ENCODE measurements at regions not wholly inside any gene's neighbourhood (a gene's known extent, or its start where the extent isn't known, plus 50 kb on each side); places are given as distances from the start of the nearest gene placed in this dataset.
"Not testable (repeated sequence)": the region's sequence is repeated elsewhere in the genome, so short reads cannot be mapped to it uniquely, and the experiment has no call there.

DNA sequence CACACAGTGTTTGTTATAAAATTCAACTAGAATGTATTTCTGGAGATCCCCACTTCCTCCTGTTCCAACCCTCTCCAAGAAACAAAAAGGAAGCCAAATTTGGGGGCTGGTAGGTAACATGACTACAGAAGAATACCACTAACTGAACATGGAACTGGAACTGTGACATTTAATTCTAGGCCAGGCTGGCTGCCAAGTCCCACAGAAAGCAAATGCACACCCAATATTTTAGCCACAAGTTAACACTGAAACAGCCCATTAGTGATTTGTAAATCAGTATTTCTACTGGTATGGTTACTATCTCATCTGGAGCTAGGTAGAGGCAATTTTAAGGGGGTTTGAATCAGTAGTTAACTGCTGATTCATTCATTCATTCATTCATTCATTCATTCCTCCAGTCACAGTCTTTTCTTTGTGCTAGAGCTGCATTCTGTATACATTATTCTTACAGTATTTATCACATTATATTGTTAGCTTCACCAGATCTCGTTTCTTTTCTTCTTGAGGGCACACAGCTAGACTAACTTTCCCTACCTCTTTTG lies 131.7 kb upstream of the GDNF start:
- DNase-seq (ENCODE audit: low read depth in 1 of 2, low spot score in 1 of 2) = no peak

DNA sequence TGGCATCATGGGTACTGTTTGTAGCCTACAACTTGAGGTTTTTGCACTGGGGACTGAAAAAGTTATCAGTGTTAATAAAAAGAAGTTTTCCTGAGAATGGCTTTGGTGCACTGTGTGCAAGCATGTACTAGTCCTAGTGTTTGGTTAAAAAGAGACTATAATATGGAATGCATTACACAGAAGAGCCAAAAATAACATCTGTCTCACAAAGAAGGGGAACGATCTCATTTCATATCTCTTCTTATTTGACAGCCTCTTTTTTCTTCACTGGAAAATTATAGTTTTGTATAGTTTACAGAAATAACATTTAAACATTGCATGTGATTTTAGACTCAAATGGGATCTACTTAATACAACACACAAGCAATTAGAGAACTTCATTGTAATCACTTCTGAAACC lies 127.0 kb upstream of the GDNF start:
- no peak for DNase-seq (ENCODE audit: low read depth in 1 of 2, low spot score in 1 of 2)

DNA sequence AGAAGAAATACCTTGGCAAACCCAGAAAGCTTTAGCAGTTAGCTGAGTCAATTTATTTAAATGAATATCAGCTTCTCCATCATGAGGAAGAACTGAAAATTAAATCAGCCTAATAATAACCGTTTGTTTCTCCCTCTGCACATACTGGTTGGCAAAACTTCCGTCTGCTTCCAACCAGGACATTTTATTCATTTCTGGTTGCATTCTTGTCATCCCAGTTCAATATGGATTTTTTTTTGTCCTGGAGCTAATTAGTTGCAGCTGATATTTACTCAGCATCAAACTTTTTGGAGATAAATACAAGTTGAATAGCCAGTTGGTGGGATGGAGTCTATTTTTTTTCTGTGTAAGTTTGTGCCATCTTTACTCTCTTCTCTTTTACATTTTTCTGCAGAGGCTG lies 126.5 kb upstream of the GDNF start:
- DNase-seq (ENCODE audit: low read depth in 1 of 2, low spot score in 1 of 2) = no peak

DNA sequence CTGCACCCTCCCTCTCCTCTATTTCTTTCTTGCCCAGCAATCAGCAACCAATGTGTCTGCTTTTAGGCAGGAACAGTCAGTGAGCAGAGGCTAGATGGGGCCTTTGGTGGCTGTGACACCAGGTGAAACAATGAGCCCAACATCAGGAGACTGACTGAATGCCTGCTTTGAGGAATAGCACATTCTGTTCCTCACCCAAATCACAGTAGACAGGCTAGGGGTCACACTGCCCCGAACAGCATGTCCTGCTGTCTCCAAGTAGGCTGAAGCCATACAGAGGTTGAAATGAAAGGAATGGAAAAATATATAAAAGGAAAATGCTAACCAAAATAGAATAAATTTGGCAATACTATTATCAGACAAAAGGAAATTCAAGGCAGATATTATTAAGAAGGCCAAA lies 122.5 kb upstream of the GDNF start:
- DNase-seq (ENCODE audit: low read depth in 1 of 2, low spot score in 1 of 2) = no peak

DNA sequence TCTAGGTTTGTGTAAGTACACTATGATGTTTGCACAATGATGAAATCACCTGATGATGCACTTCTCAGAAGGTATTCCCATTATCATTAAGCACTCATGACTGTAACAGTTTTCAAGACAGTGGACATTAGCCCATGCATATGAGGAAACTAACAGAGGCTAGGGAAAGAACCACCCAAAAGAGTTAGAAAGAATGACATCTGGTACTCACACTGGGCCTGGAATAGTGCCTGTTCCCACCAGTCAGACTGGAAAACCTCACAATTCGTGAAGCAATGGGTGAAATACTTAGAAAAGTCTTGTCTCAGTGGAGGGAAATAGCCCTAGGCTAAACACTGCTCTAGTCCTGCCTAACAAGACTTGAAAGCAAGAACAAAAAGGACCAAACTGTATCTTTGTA lies 117.4 kb upstream of the GDNF start:
- no peak for DNase-seq (ENCODE audit: low read depth in 1 of 2, low spot score in 1 of 2)

DNA sequence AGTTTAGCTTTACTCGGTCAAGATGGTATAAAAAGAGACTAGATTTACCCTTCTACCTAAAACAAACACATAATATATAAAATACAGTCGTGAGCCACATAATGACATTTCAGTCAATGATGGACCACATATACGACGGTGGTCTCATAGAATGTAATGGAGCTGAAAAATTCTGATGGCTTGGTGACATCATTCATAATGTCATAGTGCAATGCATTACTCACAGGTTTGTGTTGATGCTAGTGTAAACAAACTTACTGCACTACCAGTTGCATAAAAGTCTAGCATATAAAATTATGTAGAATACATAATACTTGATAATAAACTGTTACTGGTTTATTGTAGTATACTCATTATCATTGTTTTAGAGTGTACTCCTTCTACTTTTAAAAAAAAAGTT lies 115.9 kb upstream of the GDNF start:
- no peak for DNase-seq (ENCODE audit: low read depth in 1 of 2, low spot score in 1 of 2)

DNA sequence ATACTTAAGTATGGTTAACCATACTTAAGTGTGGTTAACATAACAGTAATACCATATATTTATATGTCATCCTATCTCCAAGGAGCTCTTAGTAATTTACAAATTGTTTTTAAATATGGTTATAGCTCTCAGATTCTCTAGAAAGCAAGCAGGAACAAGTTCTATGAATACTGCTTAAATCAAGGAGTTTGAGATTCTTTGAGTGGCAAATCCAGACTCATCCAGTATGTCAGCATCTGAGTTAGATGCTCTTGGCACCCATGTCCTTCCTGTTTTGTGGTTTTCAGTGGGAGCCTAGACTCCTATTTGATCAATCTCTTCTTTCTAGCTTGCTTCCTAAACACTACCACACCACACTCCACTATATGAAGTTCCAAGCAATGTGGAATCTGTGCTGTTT lies 114.7 kb upstream of the GDNF start:
- no peak for DNase-seq (ENCODE audit: low read depth in 1 of 2, low spot score in 1 of 2)

DNA sequence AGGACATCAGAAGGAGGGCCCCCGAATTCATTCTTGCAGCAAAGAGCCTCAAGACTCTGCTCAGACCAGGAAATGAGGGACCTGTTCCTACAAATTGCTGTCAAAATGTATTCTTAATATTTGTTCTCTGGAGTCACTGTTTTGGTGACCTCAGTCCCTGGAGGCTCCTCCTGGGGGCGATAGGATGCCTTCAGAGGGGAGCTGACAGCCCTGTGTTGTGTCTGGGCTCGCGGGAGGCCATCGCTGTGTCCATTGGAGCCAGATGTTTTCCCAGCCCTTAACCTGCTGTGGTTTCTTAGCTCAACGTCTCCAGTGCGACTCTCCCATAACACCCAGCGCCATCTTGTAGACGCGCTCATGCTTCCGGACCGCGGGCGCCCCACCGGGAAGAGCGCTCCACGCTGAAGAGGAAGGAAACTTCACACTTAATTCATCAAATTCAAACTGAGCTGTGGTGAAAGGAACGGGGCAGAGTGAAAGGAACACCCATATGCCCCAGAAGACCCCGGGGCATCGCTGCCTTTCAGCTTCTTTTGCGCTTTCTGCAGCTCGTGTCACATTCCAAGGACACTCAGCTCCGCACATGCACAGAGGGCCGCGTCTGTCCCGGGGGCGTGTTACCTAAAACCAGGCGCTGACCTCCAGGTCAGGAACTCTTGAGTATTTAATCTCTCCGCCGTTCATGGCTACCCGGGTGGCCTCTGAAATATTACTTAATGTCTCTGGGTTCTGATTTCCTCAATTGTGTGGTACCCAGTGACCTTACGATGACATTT lies 112.3 kb upstream of the GDNF start:
- no peak for DNase-seq (ENCODE audit: low read depth in 1 of 2, low spot score in 1 of 2)

DNA sequence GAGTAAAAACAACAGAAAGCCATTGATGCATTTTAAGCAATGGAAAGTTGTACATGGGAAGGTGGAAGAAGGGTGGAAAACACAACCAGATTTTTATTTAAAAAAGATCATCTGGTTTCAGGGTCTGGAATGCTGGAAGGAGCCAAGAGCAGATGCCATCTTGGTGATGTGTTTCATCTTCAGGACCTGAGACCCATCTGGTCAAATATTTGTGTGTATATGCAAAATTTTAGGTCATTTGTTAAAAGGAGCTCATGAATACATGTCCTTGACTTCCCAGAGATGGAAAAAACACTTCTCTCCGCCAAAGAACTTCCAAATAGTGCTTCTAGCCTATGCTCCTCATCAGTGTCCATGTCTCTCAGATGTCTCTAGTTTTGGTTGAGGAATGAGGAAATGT lies 110.6 kb upstream of the GDNF start:
- no peak for DNase-seq (ENCODE audit: low read depth in 1 of 2, low spot score in 1 of 2)

DNA sequence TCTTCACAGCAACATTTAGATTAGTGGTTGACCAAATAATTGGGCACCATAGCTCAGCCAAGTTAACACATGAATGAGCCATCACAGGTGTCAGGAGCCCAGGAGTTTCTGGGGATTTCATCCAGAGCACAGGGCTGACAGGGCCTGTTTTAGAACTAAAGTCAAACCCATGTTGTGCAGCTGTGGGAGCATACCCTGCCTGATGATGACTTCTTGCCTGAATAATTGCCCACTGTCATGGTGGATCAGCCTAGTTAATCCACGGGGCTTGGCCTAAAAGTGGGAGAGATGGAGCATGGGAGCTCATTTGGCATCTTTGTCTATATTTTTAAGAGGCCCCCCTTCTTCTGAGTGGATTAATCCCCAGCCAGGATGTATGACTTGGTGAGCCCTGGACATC lies 105.6 kb upstream of the GDNF start:
- no peak for DNase-seq (ENCODE audit: low read depth in 1 of 2, low spot score in 1 of 2)

DNA sequence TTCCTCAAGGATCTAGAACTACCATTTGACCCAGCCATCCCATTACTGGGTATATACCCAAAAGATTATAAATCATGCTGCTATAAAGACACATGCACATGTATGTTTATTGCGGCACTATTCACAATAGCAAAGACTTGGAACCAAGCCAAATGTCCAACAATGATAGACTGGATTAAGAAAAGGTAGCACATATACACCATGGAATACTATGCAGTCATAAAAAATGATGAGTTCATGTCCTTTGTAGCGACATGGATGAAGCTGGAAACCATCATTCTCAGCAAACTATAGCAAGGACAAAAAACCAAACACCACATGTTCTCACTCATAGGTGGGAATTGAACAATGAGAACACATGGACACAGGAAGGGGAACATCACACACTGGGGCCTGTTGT lies 103.3 kb upstream of the GDNF start:
- DNase-seq (ENCODE audit: low read depth in 1 of 2, low spot score in 1 of 2) = not testable (repeated sequence)

DNA sequence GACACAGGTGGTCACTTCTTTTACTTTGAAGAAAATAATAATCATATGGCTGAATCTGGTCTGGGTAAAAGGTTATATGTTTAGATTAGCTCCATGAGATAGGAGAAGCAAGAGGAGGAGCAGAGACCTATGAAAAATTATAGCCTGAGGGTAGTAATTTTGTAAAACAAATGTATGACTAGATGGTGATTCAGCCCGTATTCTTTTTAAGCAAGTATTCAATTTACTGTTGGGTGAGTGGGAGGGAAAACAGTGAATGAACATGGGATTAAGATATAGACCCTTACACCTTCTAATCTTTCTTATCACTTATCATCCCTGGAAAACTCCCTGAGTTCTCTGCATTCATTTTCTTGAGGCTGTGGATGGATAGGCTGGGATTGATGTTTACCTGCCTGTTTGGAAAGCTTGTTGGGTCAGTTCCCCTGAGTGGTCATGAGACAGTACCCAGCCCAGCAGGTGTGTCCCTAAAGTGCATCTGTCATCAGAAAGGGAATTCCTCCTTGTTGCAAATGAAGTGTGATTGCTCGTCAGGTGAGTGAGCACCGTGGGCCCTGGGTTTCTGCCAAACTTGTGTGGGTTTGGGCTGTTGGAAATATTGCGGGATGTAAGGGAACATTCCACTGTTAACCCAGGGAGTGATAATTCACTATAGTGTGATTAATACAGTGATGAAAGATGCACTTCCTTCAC lies 101.2 kb upstream of the GDNF start:
- no peak for DNase-seq (ENCODE audit: low read depth in 1 of 2, low spot score in 1 of 2)

DNA sequence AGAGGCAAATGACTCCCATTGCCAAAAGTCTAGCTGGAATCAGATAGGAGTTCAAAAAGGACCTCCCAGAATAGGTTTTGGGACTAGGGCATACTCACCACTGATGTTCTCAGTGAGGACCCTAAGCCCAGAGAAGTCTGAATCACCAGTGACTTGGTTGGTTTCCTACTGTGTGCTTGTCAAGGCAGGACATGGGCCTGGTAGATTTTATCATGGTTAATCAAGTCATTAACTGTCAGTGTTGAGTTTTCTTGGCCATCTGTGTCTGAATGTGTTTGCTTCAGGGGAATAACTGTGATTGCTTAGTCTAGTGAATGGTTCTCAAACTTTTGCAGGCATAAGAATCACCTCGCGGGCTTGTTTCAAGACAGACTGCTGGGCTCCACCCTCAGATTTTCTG lies 99.0 kb upstream of the GDNF start:
- no peak for DNase-seq (ENCODE audit: low read depth in 1 of 2, low spot score in 1 of 2)

DNA sequence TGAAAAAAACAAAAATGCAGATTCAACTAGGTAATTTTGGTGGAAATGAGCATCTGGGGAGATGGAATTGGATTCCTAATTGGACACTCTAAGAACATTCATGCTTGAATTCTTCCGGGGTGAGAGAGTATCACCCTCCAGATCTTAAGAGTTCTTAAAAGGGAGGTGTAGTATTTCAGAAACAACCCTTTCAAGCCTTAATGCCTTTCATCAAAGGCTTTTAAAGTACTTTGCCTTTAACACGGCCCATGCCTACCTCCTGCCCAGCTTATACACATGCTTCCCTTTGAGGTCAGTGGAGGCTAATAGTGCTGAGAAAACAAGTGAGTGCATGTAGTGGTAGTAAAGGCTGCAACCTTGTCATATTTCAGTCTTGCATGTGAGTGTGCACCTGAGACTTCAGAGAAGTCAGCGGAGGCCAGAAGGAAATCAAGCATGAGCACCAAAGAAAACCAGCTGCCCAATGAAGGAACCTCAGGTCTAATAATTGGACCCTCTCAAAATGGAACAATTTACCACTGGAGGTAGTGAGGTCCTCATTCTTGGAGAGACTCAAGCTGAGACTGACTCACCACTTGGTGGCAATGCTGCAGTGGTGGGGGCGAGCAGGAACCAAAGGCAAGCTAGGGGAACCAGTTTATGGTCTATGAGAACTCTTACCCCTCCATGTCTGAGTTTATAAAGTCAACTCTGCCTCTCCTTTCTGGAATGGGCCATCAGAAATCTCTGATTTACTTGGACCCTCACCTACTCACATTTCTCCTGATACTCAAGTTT lies 98.4 kb upstream of the GDNF start:
- no peak for DNase-seq (ENCODE audit: low read depth in 1 of 2, low spot score in 1 of 2)

DNA sequence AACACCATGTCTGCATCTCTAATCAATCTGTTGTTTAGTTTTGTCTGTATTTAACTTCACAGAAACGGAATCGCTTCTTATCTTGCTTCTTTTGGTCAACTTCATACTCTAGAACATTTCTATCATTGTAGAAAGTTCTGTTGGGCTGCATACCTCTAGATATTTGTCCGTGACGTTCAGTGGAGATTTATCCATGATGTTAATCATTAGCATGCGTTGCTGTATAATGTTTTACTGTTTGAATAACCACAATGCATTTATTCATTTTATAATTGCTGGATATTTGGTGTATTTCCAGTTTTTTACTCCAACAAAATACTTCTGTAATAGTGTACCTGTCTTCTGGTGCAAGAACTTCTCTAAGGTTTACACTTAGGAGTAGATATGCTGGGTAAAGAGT lies 96.2 kb upstream of the GDNF start:
- DNase-seq (ENCODE audit: low read depth in 1 of 2, low spot score in 1 of 2) = no peak

DNA sequence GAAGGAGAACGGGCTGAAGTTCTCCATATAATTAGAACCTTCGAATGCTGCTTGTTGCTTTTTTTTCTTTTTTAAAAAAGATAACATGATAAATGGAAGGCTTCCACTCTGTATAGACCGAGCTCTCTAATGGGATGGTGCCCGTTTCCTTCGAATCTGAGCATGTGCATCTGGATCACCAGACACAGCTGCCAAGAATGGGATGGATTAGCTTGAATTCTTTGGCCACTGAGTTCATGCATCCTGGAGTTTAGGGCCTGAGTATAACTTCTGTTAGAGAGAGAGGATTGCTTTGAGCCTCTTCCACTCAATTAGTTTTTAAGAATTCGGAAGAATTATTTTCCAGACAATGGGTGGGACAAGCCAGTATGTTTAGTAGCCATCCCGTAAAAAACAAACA lies 93.7 kb upstream of the GDNF start:
- no peak for DNase-seq (ENCODE audit: low read depth in 1 of 2, low spot score in 1 of 2)

DNA sequence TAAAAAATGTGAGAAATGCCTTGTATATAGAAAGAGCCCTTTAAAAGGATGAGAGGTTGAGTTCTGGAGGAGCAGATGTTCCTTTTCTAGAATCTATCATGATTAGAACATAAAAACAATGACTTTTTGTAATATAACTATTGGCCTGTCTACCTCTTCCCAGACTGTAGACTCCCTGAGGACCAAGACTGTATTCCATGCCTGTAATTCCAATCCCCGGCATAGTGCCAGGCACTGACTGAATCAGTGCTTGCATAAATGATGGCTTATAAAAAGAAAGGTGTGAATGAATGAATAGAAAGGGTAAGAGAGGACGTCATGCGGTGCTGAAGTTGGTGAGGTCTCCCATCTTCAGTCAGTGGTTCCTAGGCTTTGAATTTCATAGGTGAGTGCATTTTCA lies 92.6 kb upstream of the GDNF start:
- no peak for DNase-seq (ENCODE audit: low read depth in 1 of 2, low spot score in 1 of 2)

DNA sequence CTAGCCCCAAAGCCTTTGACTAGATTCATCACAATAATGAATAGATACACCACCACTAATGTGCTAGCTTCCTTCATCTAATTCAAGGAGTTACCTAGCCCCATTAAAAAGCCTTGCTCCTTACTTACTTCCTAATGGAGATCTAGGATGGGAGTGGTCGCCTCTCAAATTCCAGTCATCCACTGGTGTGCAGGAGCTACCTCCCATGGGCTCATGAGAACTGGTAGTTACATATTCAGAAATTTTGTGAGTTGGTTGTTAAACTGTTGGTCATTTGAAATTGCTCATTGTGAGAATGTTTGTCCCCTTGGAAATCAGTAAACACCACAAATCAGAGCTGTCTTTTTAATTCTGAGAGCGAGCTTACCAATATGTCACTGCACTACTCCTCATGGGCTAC lies 91.7 kb upstream of the GDNF start:
- DNase-seq (ENCODE audit: low read depth in 1 of 2, low spot score in 1 of 2) = no peak

DNA sequence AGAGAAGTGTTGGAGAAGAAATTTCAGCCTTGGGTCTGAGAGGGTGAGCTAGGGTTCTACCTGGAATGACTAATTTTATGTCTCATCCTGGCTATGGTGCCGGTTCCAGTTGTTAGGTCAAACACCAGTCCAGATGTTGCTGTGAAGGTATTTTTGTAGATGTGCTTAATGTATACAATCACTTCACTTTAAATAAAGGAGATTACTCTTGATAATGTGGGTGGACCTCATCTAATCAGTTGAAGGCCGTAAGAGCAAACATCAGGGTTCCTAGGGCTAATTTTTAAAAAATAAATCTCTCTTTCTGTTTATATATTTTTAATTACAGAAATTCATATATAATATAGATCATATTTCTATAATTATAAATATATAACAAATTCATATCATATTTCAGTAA lies 90.5 kb upstream of the GDNF start:
- no peak for DNase-seq (ENCODE audit: low read depth in 1 of 2, low spot score in 1 of 2)

DNA sequence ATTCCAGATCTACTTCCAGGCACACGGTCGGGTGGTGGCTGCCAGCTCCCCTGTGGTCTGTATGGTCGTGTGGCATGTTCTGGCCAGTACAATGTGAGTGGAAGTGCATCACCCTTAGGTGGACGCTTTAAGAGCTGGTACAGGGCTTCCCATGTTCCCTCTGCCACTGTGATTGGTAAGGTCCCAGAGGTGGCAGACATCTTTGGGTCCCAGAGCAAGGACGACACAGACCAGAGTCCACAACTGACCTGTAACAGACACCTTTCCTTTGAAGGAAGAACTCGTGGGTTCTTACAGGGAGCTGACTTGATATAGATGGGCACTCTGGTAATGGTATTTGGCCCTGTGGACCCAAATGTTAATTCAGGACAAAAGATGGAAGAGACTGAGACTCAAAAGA lies 90.0 kb upstream of the GDNF start:
- no peak for DNase-seq (ENCODE audit: low read depth in 1 of 2, low spot score in 1 of 2)

DNA sequence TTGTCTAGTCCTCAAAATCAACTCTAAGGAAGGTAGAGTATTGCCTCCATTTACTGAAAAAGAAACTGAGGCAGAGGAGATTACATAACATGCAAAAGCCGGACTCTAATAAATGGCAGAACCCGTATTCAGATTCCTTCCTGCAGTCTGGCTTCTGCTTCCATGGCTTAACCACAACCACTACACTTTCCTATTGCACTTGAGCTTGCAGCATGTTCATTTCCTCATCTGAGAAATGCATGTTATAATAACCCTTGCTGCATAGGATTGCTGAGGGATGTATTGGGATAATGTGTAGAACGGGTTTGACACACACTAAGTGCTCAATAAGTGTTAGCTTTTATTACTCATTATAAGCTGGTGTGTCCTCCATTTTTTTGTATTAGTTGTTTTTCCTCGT lies 87.9 kb upstream of the GDNF start:
- DNase-seq (ENCODE audit: low read depth in 1 of 2, low spot score in 1 of 2) = not testable (repeated sequence)

DNA sequence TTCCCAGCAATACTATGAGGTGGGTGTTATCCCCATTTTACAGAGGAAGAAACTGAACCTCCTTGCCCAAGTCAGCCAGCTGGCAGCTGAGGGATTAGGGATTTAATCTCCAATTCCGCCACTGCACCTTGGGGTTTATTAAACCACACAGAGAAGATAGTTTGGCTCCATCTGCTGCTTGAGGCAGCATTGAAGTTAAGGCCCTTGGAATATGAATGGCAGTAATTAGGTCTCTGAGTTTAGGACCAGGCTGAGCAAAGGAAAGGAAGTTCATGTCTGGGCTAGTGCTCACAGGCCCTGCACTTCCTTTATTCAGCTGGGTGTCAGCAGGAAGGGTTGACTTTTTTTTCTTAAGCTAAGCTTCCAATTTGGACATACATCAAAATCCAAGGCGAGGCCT lies 86.9 kb upstream of the GDNF start:
- DNase-seq (ENCODE audit: low read depth in 1 of 2, low spot score in 1 of 2) = no peak

All from activated T-helper 1 cell treated with anti-CD3 and anti-CD28 coated beads, Interleukin-2, amount 50 U/mL, for 16 hours (primary cell).